Liver (tissue), 8 donors: ENCODE measurements at regions not wholly inside any gene's neighbourhood (a gene's known extent, or its start where the extent isn't known, plus 50 kb on each side); places are given as distances from the start of the nearest gene placed in this dataset.

ENCODE experiments used
- DNase-seq: peaks from one replicate; pipeline ENCODE4 v3.0.0-alpha.2; 2017; ENCODE audit warnings: low spot score
- H3K27ac ChIP-seq, 2 donors: one replicate each; pipeline ENCODE4 v1.7.0; 2013; ENCODE audit warnings: inconsistent platforms in 2 of 2, low read length in 2 of 2, control low read depth in 1 of 2, low read depth in 1 of 2, mild to moderate bottlenecking in 1 of 2
- H3K27me3 ChIP-seq, 4 donors: one replicate each; pipeline versions ENCODE4 v1.6.1 to v1.7.0; 2013; ENCODE audit warnings: low read length in 3 of 4, inconsistent platforms in 1 of 4, mild to moderate bottlenecking in 1 of 4, moderate library complexity in 1 of 4; ENCODE audit not compliant: control insufficient read depth in 4 of 4, insufficient read depth in 4 of 4
- H3K36me3 ChIP-seq, 4 donors: one replicate each; pipeline versions ENCODE4 v1.6.1 to v1.7.0; 2013; ENCODE audit warnings: low read length in 3 of 4, mild to moderate bottlenecking in 3 of 4, low read depth in 1 of 4, moderate library complexity in 1 of 4; ENCODE audit not compliant: control insufficient read depth in 4 of 4, insufficient read depth in 3 of 4
- H3K4me1 ChIP-seq, 4 donors: one replicate each; pipeline versions ENCODE4 v1.6.1 to v1.7.0; 2013; ENCODE audit warnings: low read length in 3 of 4, mild to moderate bottlenecking in 3 of 4, moderate library complexity in 1 of 4; ENCODE audit not compliant: control insufficient read depth in 4 of 4, insufficient read depth in 4 of 4
- H3K4me3 ChIP-seq, 3 donors: one replicate each; pipeline versions ENCODE4 v1.6.1 to v1.7.0; 2013; ENCODE audit warnings: low read length in 3 of 3, control low read depth in 1 of 3, low read depth in 1 of 3, mild to moderate bottlenecking in 1 of 3
- H3K9ac ChIP-seq, 2 donors: one replicate each; pipeline ENCODE4 v1.7.0; 2013; ENCODE audit warnings: low read length in 2 of 2, mild to moderate bottlenecking in 2 of 2, moderate library complexity in 2 of 2, control low read depth in 1 of 2, low read depth in 1 of 2
- H3K9me3 ChIP-seq, 4 donors: one replicate each; pipeline versions ENCODE4 v1.6.1 to v1.7.0; 2013; ENCODE audit warnings: low read length in 3 of 4; ENCODE audit not compliant: control insufficient read depth in 4 of 4
- ATF3 ChIP-seq: IDR thresholded peaks from 2 replicates; pipeline ENCODE4 v1.6.1; 2016; ENCODE audit warnings: antibody characterized with exemption
- CTCF ChIP-seq: fragments of 150-350 bp; IDR thresholded peaks from 2 replicates; pipeline ENCODE4 v1.5.1; 2017; ENCODE audit warnings: improper control_type of control experiment, low read depth, low read length; ENCODE audit not compliant: missing input control
- EGR1 ChIP-seq, 2 donors: IDR thresholded peaks; 2 replicates each; pipeline ENCODE4 v1.6.1; 2016 to 2018; ENCODE audit warnings: antibody characterized with exemption in 2 of 2, low read depth in 2 of 2
- FOXA1 ChIP-seq: IDR thresholded peaks from 2 replicates; pipeline ENCODE4 v1.6.1; 2016; ENCODE audit warnings: antibody characterized with exemption
- FOXA2 ChIP-seq: IDR thresholded peaks from 2 replicates; pipeline ENCODE4 v1.6.1; 2016; ENCODE audit warnings: antibody characterized with exemption
- GABPA ChIP-seq, 2 donors: IDR thresholded peaks in 1 of 2; conservative IDR thresholded peaks in 1 of 2; 2 replicates each; pipeline ENCODE4 v1.6.1; 2016; ENCODE audit warnings: antibody characterized with exemption in 2 of 2, mild to moderate bottlenecking in 1 of 2, moderate library complexity in 1 of 2
- HNF4A ChIP-seq, 2 donors: conservative IDR thresholded peaks; 2 replicates each; pipeline ENCODE4 v1.6.1; 2016; ENCODE audit warnings: antibody characterized with exemption in 2 of 2, mild to moderate bottlenecking in 2 of 2
- HNF4G ChIP-seq: IDR thresholded peaks from 2 replicates; pipeline ENCODE4 v1.6.1; 2016; ENCODE audit warnings: antibody characterized with exemption
- JUND ChIP-seq, 2 donors: IDR thresholded peaks; 2 replicates each; pipeline ENCODE4 v1.6.1; 2016; ENCODE audit warnings: antibody characterized with exemption in 2 of 2
- MAX ChIP-seq: IDR thresholded peaks from 2 replicates; pipeline ENCODE4 v1.6.1; 2016; ENCODE audit warnings: antibody characterized with exemption
- NR2F2 ChIP-seq: IDR thresholded peaks from 2 replicates; pipeline ENCODE4 v1.6.1; 2016; ENCODE audit warnings: antibody characterized with exemption
- RAD21 ChIP-seq, 2 donors: IDR thresholded peaks; 2 replicates each; pipeline ENCODE4 v1.6.1; 2016; ENCODE audit warnings: antibody characterized with exemption in 2 of 2, mild to moderate bottlenecking in 2 of 2
- REST ChIP-seq: IDR thresholded peaks from 2 replicates; pipeline ENCODE4 v1.6.1; 2016; ENCODE audit warnings: antibody characterized with exemption, mild to moderate bottlenecking
- RXRA ChIP-seq, 2 donors: IDR thresholded peaks; 2 replicates each; pipeline ENCODE4 v1.6.1; 2017 to 2018; ENCODE audit warnings: antibody characterized with exemption in 2 of 2, mild to moderate bottlenecking in 1 of 2
- SP1 ChIP-seq: IDR thresholded peaks from 2 replicates; pipeline ENCODE4 v1.6.1; 2018; ENCODE audit warnings: antibody characterized with exemption, mild to moderate bottlenecking
- TAF1 ChIP-seq: conservative IDR thresholded peaks from 2 replicates; pipeline ENCODE4 v1.6.1; 2016; ENCODE audit warnings: antibody characterized with exemption, mild to moderate bottlenecking
- ZBTB33 ChIP-seq: IDR thresholded peaks from 2 replicates; pipeline ENCODE4 v1.6.1; 2016; ENCODE audit warnings: antibody characterized with exemption
- WGBS: extraction: QIAGEN DNeasy Blood & Tissue Kit; methylation state at CpG from one replicate; pipeline ENCODE4 v1.1.7; 2013; 5-methylcytosine and 5-hydroxymethylcytosine counted together
- donor health status: healthy.
- donor health status: healthy.
- donor health status: healthy.
- donor health status: healthy.
- donor health status: healthy.

GRCh38 chr4:160284516-160284915, 1181.6 kb downstream of the RAPGEF2 start:
- DNase-seq = no peak
- Histone ChIP-seq H3K9ac (no peak overlapping the region), H3K36me3 (no peaks in the 10 kb centered on the region), H3K4me1 (no peaks in the 10 kb centered on the region), H3K27ac (no peak overlapping the region), H3K9me3 (no peaks in the 10 kb centered on the region), H3K27me3 (no peaks in the 10 kb centered on the region), H3K4me3 (no peak overlapping the region)
- WGBS = 78% methylated on average over 1 of the region's 1 CpG
- TF ChIP-seq FOXA2 = no peak
- no peak for TF ChIP-seq TAF1
- no peak for TF ChIP-seq EGR1 (IDR thresholded peaks at IDR 0.05; ENCODE audit: low read depth in 2 of 2)
- TF ChIP-seq JUND (IDR thresholded peaks at IDR 0.05) = no peak

GRCh38 chr4:160286051-160286450, 1183.2 kb downstream of the RAPGEF2 start:
- Histone ChIP-seq H3K27ac (no peak overlapping the region), H3K4me3 (no peak overlapping the region), H3K36me3 (no peaks in the 10 kb centered on the region), H3K9ac (no peak overlapping the region), H3K27me3 (no peaks in the 10 kb centered on the region), H3K9me3 (no peaks in the 10 kb centered on the region), H3K4me1 (no peaks in the 10 kb centered on the region)
- TF ChIP-seq ATF3 (no peak), JUND (IDR thresholded peaks at IDR 0.05) (no peak), NR2F2 (no peak), HNF4G (no peak)
- WGBS = 46% methylated on average over 1 of the region's 1 CpG
- no peak for DNase-seq

- TF ChIP-seq RAD21 (IDR thresholded peaks at IDR 0.05) (no peak), MAX (no peak), RXRA (IDR thresholded peaks at IDR 0.05) (no peak), HNF4G (no peak), GABPA (IDR thresholded peaks at IDR 0.05 in 1 of 2, conservative IDR thresholded peaks at IDR 0.05 in 1 of 2) (no peak), ZBTB33 (no peak), ATF3 (no peak)
- 71% methylated on average over 1 of the region's 1 CpG for WGBS
- Histone ChIP-seq H3K36me3 (no peaks in the 10 kb centered on the region), H3K9ac (no peak overlapping the region), H3K4me3 (no peak overlapping the region), H3K4me1 (no peaks in the 10 kb centered on the region), H3K9me3 (no peaks in the 10 kb centered on the region), H3K27ac (no peak overlapping the region), H3K27me3 (no peaks in the 10 kb centered on the region)
- no peak for DNase-seq
Observed at GRCh38 chr4:160296476-160296875, 1193.6 kb downstream of the RAPGEF2 start.

- no peaks in the 10 kb centered on the region for H3K36me3 ChIP-seq
- TF ChIP-seq MAX (no peak), HNF4A (conservative IDR thresholded peaks at IDR 0.05) (no peak), FOXA1 (no peak), REST (no peak), RAD21 (IDR thresholded peaks at IDR 0.05) (no peak), FOXA2 (no peak), SP1 (no peak), CTCF (no peak)
- no peaks in the 10 kb centered on the region for H3K9me3 ChIP-seq
- no peaks in the 10 kb centered on the region for H3K4me1 ChIP-seq
- no peak for DNase-seq
- no peaks in the 10 kb centered on the region for H3K27me3 ChIP-seq
- no peak overlapping the region for H3K27ac ChIP-seq
- no peak overlapping the region for H3K4me3 ChIP-seq
- WGBS = 66% methylated on average over 1 of the region's 1 CpG
- no peak overlapping the region for H3K9ac ChIP-seq
Observed at GRCh38 chr4:160299177-160299576, 1196.3 kb downstream of the RAPGEF2 start.
